ENCODE measurements at regions not wholly inside any gene's neighbourhood (a gene's known extent, or its start where the extent isn't known, plus 50 kb on each side); places are given as distances from the start of the nearest gene placed in this dataset.
"Not testable (repeated sequence)": the region's sequence is repeated elsewhere in the genome, so short reads cannot be mapped to it uniquely, and the experiment has no call there.

GRCh38 chr5:26492906-26493459 lies 545.4 kb downstream of the CDH9 start:
- intact Hi-C loops (cut with DNase I) = no loop called here
- no peak for FAIRE-seq
- TF ChIP-seq CTCF (IDR thresholded peaks at IDR 0.05) = no peak
- Histone ChIP-seq H3K4me3 (no peak overlapping the region), H3K27ac (no peak overlapping the region), H3K9me3 (no peaks in the 10 kb centered on the region), H3K36me3 (no peaks in the 10 kb centered on the region), H3K4me1 (no peaks in the 10 kb centered on the region), H3K27me3 (no peaks in the 10 kb centered on the region)
- 62 to 67% methylated on average over 2 of the region's 2 CpGs for WGBS, 2 donors
- no peak for ATAC-seq
- no peak for DNase-seq

GRCh38 chr5:26487553-26487952 lies 550.8 kb downstream of the CDH9 start:
- Histone ChIP-seq H3K9me3 (no peaks in the 10 kb centered on the region), H3K27ac (no peak overlapping the region), H3K4me1 (no peaks in the 10 kb centered on the region), H3K4me3 (no peak overlapping the region), H3K27me3 (no peaks in the 10 kb centered on the region), H3K36me3 (no peaks in the 10 kb centered on the region)
- intact Hi-C loops (cut with DNase I) = no loop called here
- no peak for DNase-seq
- ATAC-seq = no peak
- FAIRE-seq = no peak
- 49 to 55% methylated on average over 3 of the region's 3 CpGs for WGBS, 2 donors
- TF ChIP-seq CTCF (IDR thresholded peaks at IDR 0.05) = no peak

- no peak for ATAC-seq
- intact Hi-C loops (cut with DNase I) = no loop called here
- TF ChIP-seq CTCF (IDR thresholded peaks at IDR 0.05) = no peak
- H3K36me3 ChIP-seq = no peaks in the 10 kb centered on the region
- WGBS, 2 donors = 64 to 84% methylated on average over 3 of the region's 3 CpGs
- no peaks in the 10 kb centered on the region for H3K9me3 ChIP-seq
- H3K27me3 ChIP-seq = no peaks in the 10 kb centered on the region
- no peak for DNase-seq
- no peak for FAIRE-seq
- no peak overlapping the region for H3K4me3 ChIP-seq
- H3K27ac ChIP-seq = no peak overlapping the region
- no peaks in the 10 kb centered on the region for H3K4me1 ChIP-seq
Measured at GRCh38 chr5:26486631-26487030, 551.8 kb downstream of the CDH9 start.

GRCh38 chr5:26485146-26485860 lies 553.1 kb downstream of the CDH9 start:
- intact Hi-C loops (cut with DNase I); H3K4me3 ChIP-seq; ATAC-seq; H3K36me3 ChIP-seq; FAIRE-seq; H3K27me3 ChIP-seq; H3K27ac ChIP-seq; H3K4me1 ChIP-seq; H3K9me3 ChIP-seq: not testable (repeated sequence)
- 88 to 96% methylated on average over 32 to 46 of the region's 46 CpGs for WGBS, 2 donors
- DNase-seq = peak in 1 of 6 donors; percentile 56

- no peaks in the 10 kb centered on the region for H3K4me1 ChIP-seq
- H3K27me3 ChIP-seq = no peaks in the 10 kb centered on the region
- peak in 2 of 4 donors; percentile 20 to 25 for TF ChIP-seq CTCF (IDR thresholded peaks at IDR 0.05)
- H3K36me3 ChIP-seq = no peaks in the 10 kb centered on the region
- DNase-seq = peak in 1 of 6 donors; percentile 12
- intact Hi-C loops (cut with DNase I) = no loop called here
- 26 to 42% methylated on average over 2 of the region's 2 CpGs for WGBS, 2 donors
- peak in 3 of 4 donors; percentile 66 to 84 (median 70) for ATAC-seq
- no peak for FAIRE-seq
- H3K4me3 ChIP-seq = no peak overlapping the region
- H3K27ac ChIP-seq = no peak overlapping the region
- no peaks in the 10 kb centered on the region for H3K9me3 ChIP-seq
Measured at GRCh38 chr5:26482810-26483375, 555.5 kb downstream of the CDH9 start.

Measured in pancreas (tissue), 10 donors.